GM12878 (cell line): ENCODE measurements at regions not wholly inside any gene's neighbourhood (a gene's known extent, or its start where the extent isn't known, plus 50 kb on each side); places are given as distances from the start of the nearest gene placed in this dataset.

Experiments used
- ATAC-seq: fragments of 200-7000 bp; cut with Tn5 transposase; 3 replicates; pipeline ENCODE4 v1.9.1; 2020; ENCODE audit warnings: mild to moderate bottlenecking, moderate library complexity
- BruUV-seq: library from RNA; stranded (reverse); fragments of 400-500 nt; replicated peaks from 2 replicates; lab custom pipeline; 2021; lab: Mats Ljungman, UMichigan
- CTCF ChIA-PET: fragments of 300-600 bp; sonication (Branson Sonifier 250); formaldehyde crosslinking; extraction: SDS; loops from one replicate; lab custom pipeline; 2021; ENCODE audit warnings: inconsistent platforms; lab: Yijun Ruan, JAX
- POLR2A ChIA-PET: fragments of 350-600 bp; formaldehyde crosslinking; extraction: SDS; loops from one replicate; lab custom pipeline; 2021; ENCODE audit warnings: inconsistent platforms; lab: Charles Lee
- RAD21 ChIA-PET: fragments of 300-600 bp; sonication (Branson Sonifier 250); formaldehyde crosslinking; loops from one replicate; lab custom pipeline; 2023; ENCODE audit warnings: antibody characterized with exemption; ENCODE audit not compliant: unreplicated experiment; lab: Charles Lee
- SMC1A ChIA-PET: fragments of 300-600 bp; sonication (Branson Sonifier 250); formaldehyde crosslinking; loops from one replicate; lab custom pipeline; 2023; ENCODE audit not compliant: unreplicated experiment, uncharacterized antibody; lab: Charles Lee
- DNase-seq: peaks from one replicate; pipeline ENCODE4 v3.0.0-alpha.2; 2011; ENCODE audit warnings: low read depth, low spot score
- FAIRE-seq: peaks from 3 replicates; lab custom pipeline; 2011; peaks lifted over from hg19 to GRCh38; lab: Jason Lieb, UNC
- H2AFZ ChIP-seq: 2 replicates; pipeline ENCODE4 v1.6.0; 2011; ENCODE audit warnings: low read depth, low read length, control low read depth; ENCODE audit not compliant: control insufficient read depth
- H3K27ac ChIP-seq: 2 replicates; pipeline ENCODE4 v1.5.1; 2011; ENCODE audit warnings: control low read depth; ENCODE audit not compliant: control insufficient read depth, insufficient read depth
- H3K27me3 ChIP-seq, 2 experiments: replicated peaks in 1 of 2; 2 replicates each; pipeline versions ENCODE4 v1.6.0 to v1.6.1; 2011; ENCODE audit warnings: low read length in 1 of 2; ENCODE audit not compliant: control insufficient read depth in 2 of 2, insufficient read depth in 2 of 2
- H3K36me3 ChIP-seq, 2 experiments: 2 replicates each; pipeline ENCODE4 v1.5.1; 2011; ENCODE audit warnings: low read length in 1 of 2; ENCODE audit not compliant: control insufficient read depth in 2 of 2, insufficient read depth in 2 of 2
- H3K4me1 ChIP-seq: 2 replicates; pipeline ENCODE4 v1.6.1; 2011; ENCODE audit warnings: mild to moderate bottlenecking, low read length, moderate library complexity, mixed read lengths; ENCODE audit not compliant: control insufficient read depth, insufficient read depth
- H3K4me2 ChIP-seq: 2 replicates; pipeline ENCODE4 v1.6.0; 2011; ENCODE audit warnings: control low read depth; ENCODE audit not compliant: control insufficient read depth, insufficient read depth
- H3K4me3 ChIP-seq: fragments of 200-600 bp; sonication (generic); 2 replicates; pipeline ENCODE4 v1.5.1; 2016
- H3K79me2 ChIP-seq: 2 replicates; pipeline ENCODE4 v1.6.0; 2011; ENCODE audit warnings: low read length; ENCODE audit not compliant: control insufficient read depth, insufficient read depth
- H3K9ac ChIP-seq: 2 replicates; pipeline ENCODE4 v1.8.0; 2011; ENCODE audit warnings: low read length, control low read depth, mixed read lengths; ENCODE audit not compliant: control insufficient read depth, insufficient read depth
- H3K9me3 ChIP-seq: replicated peaks from 3 replicates; pipeline ENCODE4 v1.5.1; 2011; ENCODE audit warnings: mild to moderate bottlenecking, low read length; ENCODE audit not compliant: control insufficient read depth, insufficient read depth
- H4K20me1 ChIP-seq: 2 replicates; pipeline ENCODE4 v1.6.0; 2011; ENCODE audit not compliant: control insufficient read depth, insufficient read depth
- CTCF ChIP-seq, 3 experiments: IDR thresholded peaks in 2 of 3; conservative IDR thresholded peaks in 1 of 3; 2 replicates each; pipeline ENCODE4 v1.5.1; 2011; ENCODE audit warnings: low read depth in 3 of 3, low read length in 3 of 3, mild to moderate bottlenecking in 3 of 3, control low read depth in 2 of 3, moderate library complexity in 2 of 3, inconsistent platforms in 1 of 3, mixed read lengths in 1 of 3; ENCODE audit not compliant: control insufficient read depth in 2 of 3, insufficient read depth in 1 of 3; ENCODE audit errors: extremely low read depth in 1 of 3
- FOXM1 ChIP-seq: IDR thresholded peaks from 2 replicates; pipeline ENCODE4 v1.6.1; 2012; ENCODE audit warnings: low read depth, mild to moderate bottlenecking, inconsistent platforms, low read length, moderate library complexity
- IKZF1 ChIP-seq: fragments of 450-650 bp; conservative IDR thresholded peaks from 2 replicates; pipeline ENCODE4 v1.6.1; 2017; ENCODE audit warnings: antibody characterized with exemption, mild to moderate bottlenecking
- JUNB ChIP-seq: IDR thresholded peaks from 2 replicates; pipeline ENCODE4 v1.6.1; 2016; ENCODE audit warnings: antibody characterized with exemption, mild to moderate bottlenecking
- KLF5 ChIP-seq: fragments of 450-650 bp; IDR thresholded peaks from 2 replicates; pipeline ENCODE4 v1.6.1; 2014; ENCODE audit warnings: mild to moderate bottlenecking; ENCODE audit not compliant: partially characterized antibody
- MAX ChIP-seq: IDR thresholded peaks from 2 replicates; pipeline ENCODE4 v1.6.1; 2012; ENCODE audit warnings: low read depth, low read length, improper control_type of control experiment
- MEF2A ChIP-seq: IDR thresholded peaks from 2 replicates; pipeline ENCODE4 v1.6.1; 2011; ENCODE audit warnings: low read depth, mild to moderate bottlenecking, low read length, moderate library complexity; ENCODE audit not compliant: insufficient read depth
- MYC ChIP-seq: IDR thresholded peaks from 2 replicates; pipeline ENCODE4 v1.6.1; 2011; ENCODE audit warnings: mild to moderate bottlenecking, low read length, moderate library complexity, inconsistent platforms; ENCODE audit not compliant: insufficient read depth, insufficient replicate concordance, insufficient read length, severe bottlenecking
- NFYB ChIP-seq: IDR thresholded peaks from 2 replicates; pipeline ENCODE4 v1.6.1; 2011; ENCODE audit warnings: low read depth, mild to moderate bottlenecking, low read length, improper control_type of control experiment, moderate library complexity; ENCODE audit not compliant: insufficient read depth
- NKRF ChIP-seq: fragments of 450-650 bp; conservative IDR thresholded peaks from 2 replicates; pipeline ENCODE4 v1.6.1; 2017; ENCODE audit warnings: mild to moderate bottlenecking, moderate library complexity
- NR2C2 ChIP-seq: IDR thresholded peaks from 2 replicates; pipeline ENCODE4 v1.6.1; 2011; ENCODE audit warnings: borderline replicate concordance, low read depth; ENCODE audit not compliant: control insufficient read depth, insufficient read length
- PAX5 ChIP-seq: IDR thresholded peaks from 2 replicates; pipeline ENCODE4 v1.6.1; 2011; ENCODE audit warnings: low read depth, low read length, borderline replicate concordance
- RELA ChIP-seq: fragments of 450-650 bp; IDR thresholded peaks from 2 replicates; pipeline ENCODE4 v1.8.0; 2014; ENCODE audit warnings: borderline replicate concordance; ENCODE audit not compliant: partially characterized antibody
- RFX5 ChIP-seq: IDR thresholded peaks from 2 replicates; pipeline ENCODE4 v1.6.1; 2011; ENCODE audit warnings: low read depth, low read length, improper control_type of control experiment
- RUNX3 ChIP-seq: IDR thresholded peaks from 2 replicates; pipeline ENCODE4 v1.6.1; 2012; ENCODE audit warnings: low read length, inconsistent platforms
- SUPT20H ChIP-seq: IDR thresholded peaks from 2 replicates; pipeline ENCODE4 v1.6.1; 2011; ENCODE audit warnings: low read depth, mild to moderate bottlenecking, low read length, moderate library complexity, borderline replicate concordance; ENCODE audit not compliant: control insufficient read depth
- USF1 ChIP-seq: IDR thresholded peaks from 2 replicates; pipeline ENCODE4 v1.6.1; 2011; ENCODE audit warnings: borderline replicate concordance, low read depth, mild to moderate bottlenecking, moderate library complexity, mixed read lengths, low read length; ENCODE audit not compliant: insufficient read depth; ENCODE audit errors: extremely low read length
- ZNF384 ChIP-seq: IDR thresholded peaks from 2 replicates; pipeline ENCODE4 v1.6.1; 2012; ENCODE audit warnings: low read depth, mild to moderate bottlenecking, low read length, improper control_type of control experiment, borderline replicate concordance
- ZZZ3 ChIP-seq: IDR thresholded peaks from 2 replicates; pipeline ENCODE4 v1.6.1; 2011; ENCODE audit warnings: low read depth; ENCODE audit not compliant: control insufficient read depth, insufficient read length
- WGBS: methylation state at CpG from one replicate; pipeline ENCODE4 v1.1.6; 2016; ENCODE audit warnings: low lambda C conversion rate; ENCODE audit not compliant: insufficient replicate concordance, insufficient coverage; ENCODE audit errors: missing lambda C conversion rate; 5-methylcytosine and 5-hydroxymethylcytosine counted together
- in situ Hi-C: fragments of 300-500 bp; cut with MboI; formaldehyde crosslinking; loops from 9 replicates; pipeline ENCODE4 v1.14.3; 2018; ENCODE audit warnings: mixed read lengths
- intact Hi-C: fragments of 100-400 bp; cut with micrococcal nuclease; formaldehyde crosslinking; loops from one replicate; pipeline ENCODE4 v1.14.2; 2022; ENCODE audit not compliant: unreplicated experiment

- POLR2A ChIA-PET: no interaction called here
- H3K9me3 ChIP-seq: no peaks in the 10 kb centered on the region
- no peaks in the 10 kb centered on the region for H3K4me1 ChIP-seq
- H3K4me3 ChIP-seq: no peak overlapping the region
- no peak for DNase-seq
- CTCF ChIA-PET: no interaction called here
- FAIRE-seq: no peak
- 16% methylated on average over 4 of the region's 4 CpGs for WGBS
- intact Hi-C loops: no loop called here
- no peak for TF ChIP-seq USF1
- no peak for TF ChIP-seq CTCF (IDR thresholded peaks at IDR 0.05 in 2 of 3, conservative IDR thresholded peaks at IDR 0.05 in 1 of 3; ENCODE audit: control insufficient read depth in 2 of 3, extremely low read depth in 1 of 3, insufficient read depth in 1 of 3, low read depth in 3 of 3, low read length in 3 of 3)
- TF ChIP-seq FOXM1: no peak
- TF ChIP-seq RUNX3: no peak
- no peak for TF ChIP-seq ZZZ3
- TF ChIP-seq JUNB: no peak
- no peak for TF ChIP-seq IKZF1
- no peak for TF ChIP-seq KLF5
- no peak for TF ChIP-seq MEF2A
- no peak for TF ChIP-seq NFYB
- no peak for TF ChIP-seq PAX5
- TF ChIP-seq NKRF: no peak
- TF ChIP-seq NR2C2: no peak
- TF ChIP-seq SUPT20H: no peak
- no peak for TF ChIP-seq ZNF384
- TF ChIP-seq MAX: no peak
- no peak for TF ChIP-seq MYC
- no peak for TF ChIP-seq RFX5
- no peak for TF ChIP-seq RELA
- RAD21 ChIA-PET: no interaction called here
- no peaks in the 10 kb centered on the region for H3K79me2 ChIP-seq
- H3K27ac ChIP-seq: no peak overlapping the region
- H3K9ac ChIP-seq: no peak overlapping the region
- in situ Hi-C loops: no loop called here
- no TSS peak for BruUV-seq
- H3K27me3 ChIP-seq: no peaks in the 10 kb centered on the region; a peak in 1 of 4 replicates
- no peaks in the 10 kb centered on the region for H3K36me3 ChIP-seq
- SMC1A ChIA-PET: no interaction called here
- no peak overlapping the region for H2AFZ ChIP-seq
- no peak for ATAC-seq
- H4K20me1 ChIP-seq: no peaks in the 10 kb centered on the region
- no peak overlapping the region for H3K4me2 ChIP-seq
These were observed 277.4 kb downstream of the TDRD15 start for GRCh38 chr2:21401022-21401698.
